ENCODE measurements at regions not wholly inside any gene's neighbourhood (a gene's known extent, or its start where the extent isn't known, plus 50 kb on each side); places are given as distances from the start of the nearest gene placed in this dataset.

DNA sequence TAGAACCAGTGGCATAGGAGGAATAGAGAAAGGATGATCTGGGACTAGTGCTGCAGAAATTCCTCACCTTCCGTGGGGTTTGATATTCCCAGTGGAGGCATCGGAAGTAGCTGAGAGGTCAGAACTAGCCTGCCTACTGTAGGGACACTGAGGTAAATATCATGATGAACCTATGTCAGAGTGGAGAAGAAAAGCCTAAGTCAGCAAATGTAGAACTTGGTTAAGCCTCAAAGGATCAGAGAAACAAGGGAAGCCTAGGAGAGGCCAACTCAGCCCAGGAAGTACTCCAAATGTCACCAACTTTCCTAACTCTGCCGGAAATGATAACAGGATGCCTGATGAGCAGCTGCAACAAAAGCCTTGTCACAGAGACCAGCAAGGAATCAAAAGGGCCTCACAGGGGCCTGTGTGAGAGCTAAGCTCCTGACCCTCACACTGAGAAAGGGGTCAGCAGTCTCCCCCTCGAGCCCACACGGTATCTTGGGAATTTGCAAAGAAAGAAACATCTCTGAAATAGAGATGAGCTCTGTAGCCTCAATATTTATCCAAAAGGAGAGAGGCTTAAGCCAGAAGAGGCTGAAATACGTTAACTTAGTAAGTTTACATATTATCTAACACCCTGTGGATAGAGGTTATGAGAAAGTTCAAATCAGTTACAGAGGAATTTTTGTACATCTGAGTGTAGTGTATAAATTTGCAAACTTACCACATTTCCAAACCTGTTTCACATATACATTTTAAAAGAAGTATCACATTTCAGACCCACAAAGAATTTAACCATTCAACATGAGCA is 1064.3 kb downstream of the DIAPH3 start:
- no peaks in the 10 kb centered on the region for H3K27me3 ChIP-seq (ENCODE audit: control insufficient read depth, low read length)
- no peaks in the 10 kb centered on the region for H3K79me2 ChIP-seq (ENCODE audit: control insufficient read depth, low read length)
- H3K27ac ChIP-seq (ENCODE audit: low read depth, low read length): no peak overlapping the region
- H3K9me2 ChIP-seq (replicated peaks; ENCODE audit: control insufficient read depth, low read length): no peaks in the 10 kb centered on the region
- no peak overlapping the region for H3K4me3 ChIP-seq (ENCODE audit: low read length)
- H3K9me3 ChIP-seq (ENCODE audit: control insufficient read depth, insufficient read depth, low read length): no peaks in the 10 kb centered on the region
- H3F3A ChIP-seq (ENCODE audit: control insufficient read depth, insufficient read depth): no peaks in the 10 kb centered on the region
- H3K36me3 ChIP-seq (ENCODE audit: control insufficient read depth, low read length): no peaks in the 10 kb centered on the region
- H3K4me1 ChIP-seq (ENCODE audit: control insufficient read depth, low read length): no peaks in the 10 kb centered on the region
- no peaks in the 10 kb centered on the region for H4K20me1 ChIP-seq (ENCODE audit: control insufficient read depth, insufficient read depth, low read depth, low read length)
- TF ChIP-seq EZH2phosphoT487 (IDR thresholded peaks at IDR 0.05; ENCODE audit: borderline replicate concordance, low read length): no peak
- TF ChIP-seq, protein P1, sequence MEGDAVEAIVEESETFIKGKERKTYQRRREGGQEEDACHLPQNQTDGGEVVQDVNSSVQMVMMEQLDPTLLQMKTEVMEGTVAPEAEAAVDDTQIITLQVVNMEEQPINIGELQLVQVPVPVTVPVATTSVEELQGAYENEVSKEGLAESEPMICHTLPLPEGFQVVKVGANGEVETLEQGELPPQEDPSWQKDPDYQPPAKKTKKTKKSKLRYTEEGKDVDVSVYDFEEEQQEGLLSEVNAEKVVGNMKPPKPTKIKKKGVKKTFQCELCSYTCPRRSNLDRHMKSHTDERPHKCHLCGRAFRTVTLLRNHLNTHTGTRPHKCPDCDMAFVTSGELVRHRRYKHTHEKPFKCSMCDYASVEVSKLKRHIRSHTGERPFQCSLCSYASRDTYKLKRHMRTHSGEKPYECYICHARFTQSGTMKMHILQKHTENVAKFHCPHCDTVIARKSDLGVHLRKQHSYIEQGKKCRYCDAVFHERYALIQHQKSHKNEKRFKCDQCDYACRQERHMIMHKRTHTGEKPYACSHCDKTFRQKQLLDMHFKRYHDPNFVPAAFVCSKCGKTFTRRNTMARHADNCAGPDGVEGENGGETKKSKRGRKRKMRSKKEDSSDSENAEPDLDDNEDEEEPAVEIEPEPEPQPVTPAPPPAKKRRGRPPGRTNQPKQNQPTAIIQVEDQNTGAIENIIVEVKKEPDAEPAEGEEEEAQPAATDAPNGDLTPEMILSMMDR (IDR thresholded peaks at IDR 0.05; ENCODE audit: low read depth, low read length, poor library complexity, severe bottlenecking): no peak
- no peak overlapping the region for H3K4me2 ChIP-seq (ENCODE audit: low read length)

DNA sequence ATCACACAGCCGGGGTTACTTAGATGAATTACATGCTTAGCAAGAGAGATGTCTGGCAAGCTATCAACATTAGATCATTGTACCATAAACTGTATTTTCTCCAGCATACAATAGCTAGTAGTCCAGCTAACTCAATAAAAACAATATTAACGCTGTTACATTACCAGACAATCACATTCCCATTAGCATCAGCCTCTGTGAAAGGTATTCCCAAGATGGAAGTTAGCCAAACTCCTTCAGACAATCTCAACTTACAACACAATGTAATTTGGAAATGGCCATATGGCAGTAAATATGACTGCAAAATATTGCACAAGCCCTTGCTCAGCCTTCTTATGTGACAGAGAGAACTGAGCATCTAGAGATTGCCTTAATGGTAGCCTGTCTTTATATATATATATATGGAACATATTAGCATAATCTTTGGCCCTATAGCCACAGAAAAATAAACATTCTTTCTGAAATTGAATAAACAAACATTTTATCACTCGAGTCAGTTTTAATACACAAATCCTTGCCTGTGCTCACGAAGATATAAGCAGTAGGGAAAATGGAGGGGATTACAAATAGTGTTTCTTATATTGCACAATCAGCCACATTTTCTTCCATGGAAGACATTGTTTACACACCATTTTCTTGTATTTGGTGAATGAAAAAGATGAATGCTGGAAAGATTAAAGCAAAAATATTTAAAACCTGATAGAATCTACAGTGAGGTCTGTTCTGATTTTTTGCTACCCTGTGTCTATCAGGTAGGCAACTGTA is 1060.5 kb downstream of the DIAPH3 start:
- Histone ChIP-seq H3K27me3 (ENCODE audit: control insufficient read depth, low read length) (no peaks in the 10 kb centered on the region), H4K20me1 (ENCODE audit: control insufficient read depth, insufficient read depth, low read depth, low read length) (no peaks in the 10 kb centered on the region), H3K4me3 (ENCODE audit: low read length) (no peak overlapping the region), H3K4me1 (ENCODE audit: control insufficient read depth, low read length) (no peaks in the 10 kb centered on the region), H3K27ac (ENCODE audit: low read depth, low read length) (no peak overlapping the region), H3K9me2 (replicated peaks; ENCODE audit: control insufficient read depth, low read length) (no peaks in the 10 kb centered on the region), H3K9me3 (ENCODE audit: control insufficient read depth, insufficient read depth, low read length) (no peaks in the 10 kb centered on the region), H3K36me3 (ENCODE audit: control insufficient read depth, low read length) (no peaks in the 10 kb centered on the region), H3F3A (ENCODE audit: control insufficient read depth, insufficient read depth) (no peaks in the 10 kb centered on the region), H3K4me2 (ENCODE audit: low read length) (no peak overlapping the region), H3K79me2 (ENCODE audit: control insufficient read depth, low read length) (no peaks in the 10 kb centered on the region)
- TF ChIP-seq, protein P1 (IDR thresholded peaks at IDR 0.05; ENCODE audit: low read depth, low read length, poor library complexity, severe bottlenecking): no peak
- TF ChIP-seq EZH2phosphoT487 (IDR thresholded peaks at IDR 0.05; ENCODE audit: borderline replicate concordance, low read length): no peak

DNA sequence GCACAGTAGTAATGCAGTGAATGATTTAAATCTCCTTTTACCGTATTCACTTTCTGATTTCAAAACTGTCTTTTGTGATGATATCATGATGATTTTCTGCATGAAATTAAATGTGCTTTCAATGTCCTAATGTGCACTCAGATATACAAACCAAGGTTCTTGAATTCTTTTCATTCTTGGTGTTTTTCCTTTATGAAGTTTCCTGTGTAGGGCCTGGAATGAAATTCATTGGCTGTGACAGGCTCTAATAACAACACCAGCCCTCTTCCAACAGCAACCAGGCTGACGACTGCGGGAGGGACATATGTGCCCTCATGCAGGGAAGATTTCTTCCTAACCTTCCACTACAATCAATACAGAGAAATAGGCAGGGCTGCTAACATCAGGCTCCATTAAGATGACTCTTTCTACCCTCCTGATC is 1052.0 kb downstream of the DIAPH3 start:
- H3K4me3 ChIP-seq (ENCODE audit: low read length): no peak overlapping the region
- no peak overlapping the region for H3K27ac ChIP-seq (ENCODE audit: low read depth, low read length)
- H4K20me1 ChIP-seq (ENCODE audit: control insufficient read depth, insufficient read depth, low read depth, low read length): no peaks in the 10 kb centered on the region
- H3F3A ChIP-seq (ENCODE audit: control insufficient read depth, insufficient read depth): no peaks in the 10 kb centered on the region
- H3K36me3 ChIP-seq (ENCODE audit: control insufficient read depth, low read length): no peaks in the 10 kb centered on the region
- no peaks in the 10 kb centered on the region for H3K9me2 ChIP-seq (replicated peaks; ENCODE audit: control insufficient read depth, low read length)
- H3K4me1 ChIP-seq (ENCODE audit: control insufficient read depth, low read length): no peaks in the 10 kb centered on the region
- TF ChIP-seq, protein P1 (IDR thresholded peaks at IDR 0.05; ENCODE audit: low read depth, low read length, poor library complexity, severe bottlenecking): no peak
- no peak for TF ChIP-seq EZH2phosphoT487 (IDR thresholded peaks at IDR 0.05; ENCODE audit: borderline replicate concordance, low read length)
- no peaks in the 10 kb centered on the region for H3K9me3 ChIP-seq (ENCODE audit: control insufficient read depth, insufficient read depth, low read length)
- no peaks in the 10 kb centered on the region for H3K79me2 ChIP-seq (ENCODE audit: control insufficient read depth, low read length)
- no peaks in the 10 kb centered on the region for H3K27me3 ChIP-seq (ENCODE audit: control insufficient read depth, low read length)
- no peak overlapping the region for H3K4me2 ChIP-seq (ENCODE audit: low read length)

All from DOHH2 (cell line).